Cardiac muscle cell (in vitro differentiated cells and primary cell): ENCODE measurements at regions not wholly inside any gene's neighbourhood (a gene's known extent, or its start where the extent isn't known, plus 50 kb on each side); places are given as distances from the start of the nearest gene placed in this dataset.

Source experiments
- DNase-seq, 2 donors: peaks; one replicate each; pipeline versions ENCODE4 v3.0.0 to v3.0.0-alpha.2; 2010 to 2017; ENCODE audit warnings: low read depth in 1 of 2, low spot score in 1 of 2
- H3K27ac ChIP-seq: fragments of 200-600 bp; sonication (generic); 2 replicates; pipeline ENCODE4 v1.5.1; 2016
- H3K27me3 ChIP-seq: fragments of 200-600 bp; sonication (generic); 2 replicates; pipeline ENCODE4 v1.6.0; 2016; ENCODE audit warnings: control low read depth
- H3K36me3 ChIP-seq: fragments of 200-600 bp; sonication (generic); 2 replicates; pipeline ENCODE4 v1.5.1; 2016; ENCODE audit warnings: control low read depth
- H3K4me1 ChIP-seq: fragments of 200-600 bp; sonication (generic); 2 replicates; pipeline ENCODE4 v1.8.1; 2017; ENCODE audit warnings: low read depth, mild to moderate bottlenecking, mixed run types
- H3K4me3 ChIP-seq: fragments of 200-600 bp; sonication (generic); 2 replicates; pipeline ENCODE4 v1.5.1; 2016; ENCODE audit warnings: mild to moderate bottlenecking
- H3K9me3 ChIP-seq: fragments of 200-600 bp; sonication (generic); 2 replicates; pipeline ENCODE4 v1.5.1; 2017; ENCODE audit warnings: low read depth, mild to moderate bottlenecking, control low read depth
- TF ChIP-seq, protein P1 (sequence below): IDR thresholded peaks from 2 replicates; pipeline ENCODE4 v1.5.1; 2012; ENCODE audit warnings: low read depth, mild to moderate bottlenecking, low read length

DNA sequence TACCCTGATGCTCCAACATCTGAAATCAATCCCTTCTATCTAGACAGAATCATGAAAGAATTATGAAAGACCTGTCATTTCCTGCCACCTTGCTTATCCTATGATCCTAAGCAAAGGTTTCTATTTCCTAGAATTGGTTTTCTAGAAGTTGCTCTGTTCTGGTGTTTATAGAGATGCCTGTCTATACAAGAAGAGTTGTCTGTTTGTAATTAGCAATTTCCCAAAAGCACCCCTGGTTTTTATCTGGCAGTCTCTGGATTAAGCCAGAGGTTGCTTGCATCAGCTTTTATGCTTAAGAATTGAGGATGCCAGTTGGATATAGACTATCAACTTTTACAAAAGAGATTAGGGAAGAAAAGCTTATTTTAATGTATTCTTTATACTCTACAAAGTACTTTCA lies 133.0 kb upstream of the EFNA5 start:
- H3K4me1 ChIP-seq, result peaks cover 6% of the 10 kb centered on the region
- peaks cover 86% of the 10 kb centered on the region for H3K27me3 ChIP-seq
- no peaks in the 10 kb centered on the region for H3K36me3 ChIP-seq
- TF ChIP-seq, protein P1, sequence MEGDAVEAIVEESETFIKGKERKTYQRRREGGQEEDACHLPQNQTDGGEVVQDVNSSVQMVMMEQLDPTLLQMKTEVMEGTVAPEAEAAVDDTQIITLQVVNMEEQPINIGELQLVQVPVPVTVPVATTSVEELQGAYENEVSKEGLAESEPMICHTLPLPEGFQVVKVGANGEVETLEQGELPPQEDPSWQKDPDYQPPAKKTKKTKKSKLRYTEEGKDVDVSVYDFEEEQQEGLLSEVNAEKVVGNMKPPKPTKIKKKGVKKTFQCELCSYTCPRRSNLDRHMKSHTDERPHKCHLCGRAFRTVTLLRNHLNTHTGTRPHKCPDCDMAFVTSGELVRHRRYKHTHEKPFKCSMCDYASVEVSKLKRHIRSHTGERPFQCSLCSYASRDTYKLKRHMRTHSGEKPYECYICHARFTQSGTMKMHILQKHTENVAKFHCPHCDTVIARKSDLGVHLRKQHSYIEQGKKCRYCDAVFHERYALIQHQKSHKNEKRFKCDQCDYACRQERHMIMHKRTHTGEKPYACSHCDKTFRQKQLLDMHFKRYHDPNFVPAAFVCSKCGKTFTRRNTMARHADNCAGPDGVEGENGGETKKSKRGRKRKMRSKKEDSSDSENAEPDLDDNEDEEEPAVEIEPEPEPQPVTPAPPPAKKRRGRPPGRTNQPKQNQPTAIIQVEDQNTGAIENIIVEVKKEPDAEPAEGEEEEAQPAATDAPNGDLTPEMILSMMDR, result no peak
- no peaks in the 10 kb centered on the region for H3K9me3 ChIP-seq
- no peak for DNase-seq
- H3K27ac ChIP-seq, result no peak overlapping the region
- no peak overlapping the region for H3K4me3 ChIP-seq

DNA sequence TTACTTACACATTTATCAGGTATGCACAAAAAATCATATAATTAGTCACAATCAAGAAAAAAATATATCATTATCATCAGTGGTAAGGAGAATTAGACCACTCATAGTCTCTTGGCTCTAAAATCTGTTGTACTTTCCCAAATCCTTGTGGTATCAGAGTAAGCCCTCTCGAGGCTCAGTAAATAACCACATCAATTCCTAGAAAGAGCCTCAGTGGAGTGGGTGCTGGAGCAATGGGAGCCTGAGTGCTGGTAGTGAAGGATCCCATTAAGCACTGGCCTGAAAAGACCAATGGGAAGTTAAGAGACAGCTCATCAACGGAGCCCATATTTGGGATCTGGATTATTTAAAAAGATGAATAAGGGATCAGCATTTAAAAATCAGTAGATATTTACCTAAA lies 130.3 kb upstream of the EFNA5 start:
- no peak overlapping the region for H3K27ac ChIP-seq
- no peaks in the 10 kb centered on the region for H3K36me3 ChIP-seq
- TF ChIP-seq, protein P1, result no peak
- H3K4me1 ChIP-seq, result no peaks in the 10 kb centered on the region
- no peak overlapping the region for H3K4me3 ChIP-seq
- H3K27me3 ChIP-seq, result peaks cover 76% of the 10 kb centered on the region
- no peak for DNase-seq
- H3K9me3 ChIP-seq, result no peaks in the 10 kb centered on the region

DNA sequence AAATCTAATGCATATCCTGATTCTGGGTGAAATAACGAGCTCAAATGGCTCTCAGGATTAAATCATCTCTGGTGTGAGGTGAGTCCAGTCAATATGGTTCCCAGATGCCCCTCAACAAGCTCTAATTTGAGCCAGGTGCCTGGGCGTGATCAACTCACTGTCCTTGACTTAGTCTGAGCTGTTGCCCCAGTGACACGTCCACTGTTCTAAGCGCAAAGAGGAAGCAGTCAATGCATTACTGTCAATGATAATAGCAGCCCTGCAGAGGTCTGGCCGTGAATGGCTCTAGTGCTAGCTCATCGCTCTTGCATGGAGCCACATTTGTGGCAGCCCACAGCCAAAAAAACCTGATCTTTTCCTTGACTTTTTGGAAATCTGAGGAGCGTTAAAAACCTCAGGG lies 128.6 kb upstream of the EFNA5 start:
- H3K27ac ChIP-seq, result no peak overlapping the region
- TF ChIP-seq, protein P1, result no peak
- H3K4me3 ChIP-seq, result no peak overlapping the region
- DNase-seq, result no peak
- peaks cover 60% of the 10 kb centered on the region for H3K27me3 ChIP-seq
- H3K4me1 ChIP-seq, result no peaks in the 10 kb centered on the region
- no peaks in the 10 kb centered on the region for H3K36me3 ChIP-seq
- H3K9me3 ChIP-seq, result no peaks in the 10 kb centered on the region

DNA sequence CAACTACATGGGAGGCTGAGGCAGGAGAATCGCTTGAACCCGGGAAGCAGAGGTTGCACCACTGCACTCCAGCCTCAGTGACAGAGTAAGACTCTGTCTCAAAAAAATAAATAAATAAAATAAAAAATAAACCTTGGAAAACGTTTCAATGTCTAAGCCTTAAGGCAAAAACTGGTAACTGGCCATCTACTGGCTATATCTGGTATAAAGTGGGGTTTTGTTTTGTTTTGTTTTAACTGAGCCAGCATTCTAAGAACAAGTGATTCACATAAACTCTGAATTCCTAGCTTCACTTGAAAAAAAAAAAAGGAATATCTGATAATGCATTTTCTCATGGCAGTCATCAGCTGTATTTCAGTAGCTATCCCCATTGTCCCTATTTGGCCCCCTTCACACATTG lies 126.1 kb upstream of the EFNA5 start:
- H3K27ac ChIP-seq, result no peak overlapping the region
- H3K4me1 ChIP-seq, result no peaks in the 10 kb centered on the region
- H3K27me3 ChIP-seq, result peaks cover 34% of the 10 kb centered on the region
- no peaks in the 10 kb centered on the region for H3K9me3 ChIP-seq
- no peak overlapping the region for H3K4me3 ChIP-seq
- H3K36me3 ChIP-seq, result no peaks in the 10 kb centered on the region
- no peak for DNase-seq
- TF ChIP-seq, protein P1, result no peak

DNA sequence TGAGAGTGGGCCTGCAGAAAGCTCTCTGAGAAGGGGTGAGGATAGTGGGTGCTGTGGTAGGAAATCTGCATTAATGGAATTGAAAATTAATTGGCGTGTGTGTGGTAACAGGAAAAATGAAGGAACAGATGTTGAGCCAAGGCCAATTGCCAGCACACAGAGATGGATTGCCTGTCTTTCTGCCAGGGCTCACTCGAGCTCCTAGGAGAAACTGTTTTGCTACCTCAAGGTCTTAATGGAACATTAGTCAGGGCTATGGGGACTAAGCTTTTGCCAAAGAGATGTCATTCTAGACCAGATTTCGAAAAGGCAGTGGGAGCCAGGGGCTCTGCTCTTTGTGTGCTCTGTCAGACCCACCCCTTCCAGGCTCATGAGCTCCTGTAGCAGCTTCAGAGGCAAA lies 124.0 kb upstream of the EFNA5 start:
- H3K4me1 ChIP-seq, result no peaks in the 10 kb centered on the region
- TF ChIP-seq, protein P1, result no peak
- no peak overlapping the region for H3K27ac ChIP-seq
- H3K36me3 ChIP-seq, result no peaks in the 10 kb centered on the region
- DNase-seq, result no peak
- H3K27me3 ChIP-seq, result peaks cover 36% of the 10 kb centered on the region
- H3K4me3 ChIP-seq, result no peak overlapping the region
- H3K9me3 ChIP-seq, result no peaks in the 10 kb centered on the region

DNA sequence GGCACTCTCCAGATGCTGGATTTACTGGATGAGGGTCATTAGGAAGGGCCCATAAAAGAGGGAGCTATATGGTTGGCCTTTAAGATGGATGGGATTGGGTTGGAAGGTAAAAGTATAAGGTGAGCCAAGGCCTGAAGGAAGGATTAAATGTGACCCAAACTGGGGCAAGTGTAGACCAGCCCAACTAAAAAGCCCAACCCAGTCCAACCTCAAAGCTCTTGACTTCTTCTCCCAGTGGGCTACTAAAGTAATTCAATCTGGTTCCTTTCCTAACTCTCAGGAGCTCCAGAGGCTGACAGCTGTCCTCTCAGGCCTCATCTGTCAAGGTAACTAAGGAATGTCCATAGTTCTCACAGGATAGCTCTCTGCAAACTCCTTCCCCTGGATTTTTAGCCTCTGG lies 122.2 kb upstream of the EFNA5 start:
- Histone ChIP-seq H3K9me3 (no peaks in the 10 kb centered on the region), H3K4me1 (no peaks in the 10 kb centered on the region), H3K36me3 (no peaks in the 10 kb centered on the region), H3K4me3 (no peak overlapping the region), H3K27ac (no peak overlapping the region), H3K27me3 (peaks cover 29% of the 10 kb centered on the region)
- DNase-seq, result no peak
- TF ChIP-seq, protein P1, result no peak
